ENCODE measurements at regions not wholly inside any gene's neighbourhood (a gene's known extent, or its start where the extent isn't known, plus 50 kb on each side); places are given as distances from the start of the nearest gene placed in this dataset.

DNA sequence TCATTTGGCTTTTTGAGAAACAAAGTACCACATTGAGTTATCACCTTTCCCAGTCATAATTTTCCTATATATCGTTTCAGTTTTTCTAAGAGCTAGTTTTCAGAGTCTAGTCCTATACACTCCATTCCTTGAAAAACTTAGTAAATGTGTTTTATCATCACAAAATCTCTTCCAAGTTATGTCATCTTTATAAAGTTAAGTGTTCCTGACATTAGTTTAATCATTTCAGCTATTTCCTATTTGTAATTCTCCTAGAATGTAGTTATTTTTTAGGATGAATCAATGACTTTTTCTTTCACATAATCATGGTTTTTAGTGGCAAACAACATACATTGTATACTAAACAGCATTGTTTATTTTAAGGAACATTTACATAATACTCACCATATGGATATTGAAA, 191.7 kb upstream of the BET1 start:
- Histone ChIP-seq H3K27me3 (no peaks in the 10 kb centered on the region), H3K36me3 (no peaks in the 10 kb centered on the region), H3K4me3 (no peak overlapping the region), H3K4me1 (no peaks in the 10 kb centered on the region), H3K27ac (no peak overlapping the region), H3K9me3 (no peaks in the 10 kb centered on the region)
- no peak for TF ChIP-seq POLR2A (IDR thresholded peaks at IDR 0.05)
- TF ChIP-seq EP300 (IDR thresholded peaks at IDR 0.05): no peak
- no peak for TF ChIP-seq POLR2AphosphoS5 (IDR thresholded peaks at IDR 0.05)
- TF ChIP-seq, protein P1, sequence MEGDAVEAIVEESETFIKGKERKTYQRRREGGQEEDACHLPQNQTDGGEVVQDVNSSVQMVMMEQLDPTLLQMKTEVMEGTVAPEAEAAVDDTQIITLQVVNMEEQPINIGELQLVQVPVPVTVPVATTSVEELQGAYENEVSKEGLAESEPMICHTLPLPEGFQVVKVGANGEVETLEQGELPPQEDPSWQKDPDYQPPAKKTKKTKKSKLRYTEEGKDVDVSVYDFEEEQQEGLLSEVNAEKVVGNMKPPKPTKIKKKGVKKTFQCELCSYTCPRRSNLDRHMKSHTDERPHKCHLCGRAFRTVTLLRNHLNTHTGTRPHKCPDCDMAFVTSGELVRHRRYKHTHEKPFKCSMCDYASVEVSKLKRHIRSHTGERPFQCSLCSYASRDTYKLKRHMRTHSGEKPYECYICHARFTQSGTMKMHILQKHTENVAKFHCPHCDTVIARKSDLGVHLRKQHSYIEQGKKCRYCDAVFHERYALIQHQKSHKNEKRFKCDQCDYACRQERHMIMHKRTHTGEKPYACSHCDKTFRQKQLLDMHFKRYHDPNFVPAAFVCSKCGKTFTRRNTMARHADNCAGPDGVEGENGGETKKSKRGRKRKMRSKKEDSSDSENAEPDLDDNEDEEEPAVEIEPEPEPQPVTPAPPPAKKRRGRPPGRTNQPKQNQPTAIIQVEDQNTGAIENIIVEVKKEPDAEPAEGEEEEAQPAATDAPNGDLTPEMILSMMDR (IDR thresholded peaks at IDR 0.05): no peak
- DNase-seq: no peak
- 77 to 89% (median 80%) methylated on average over 1 of the region's 1 CpG for WGBS, 5 donors
- intact Hi-C loops (cut with DNase I; ENCODE audit: low total_unique reads): no loop called here

- WGBS, 5 donors: 55 to 63% (median 58%) methylated on average over 2 of the region's 2 CpGs
- H3K4me1 ChIP-seq: no peaks in the 10 kb centered on the region
- no peak overlapping the region for H3K4me3 ChIP-seq
- TF ChIP-seq POLR2A (IDR thresholded peaks at IDR 0.05) (no peak), POLR2AphosphoS5 (IDR thresholded peaks at IDR 0.05) (no peak), EP300 (IDR thresholded peaks at IDR 0.05) (no peak)
- TF ChIP-seq, protein P1 (IDR thresholded peaks at IDR 0.05): no peak
- no peaks in the 10 kb centered on the region for H3K9me3 ChIP-seq
- no peaks in the 10 kb centered on the region for H3K27me3 ChIP-seq
- no peak for DNase-seq
- no peaks in the 10 kb centered on the region for H3K36me3 ChIP-seq
- no peak overlapping the region for H3K27ac ChIP-seq
- intact Hi-C loops (cut with DNase I; ENCODE audit: low total_unique reads): no loop called here
These were observed 189.2 kb upstream of the COL1A2 start for GRCh38 chr7:94205529-94205928.

DNA sequence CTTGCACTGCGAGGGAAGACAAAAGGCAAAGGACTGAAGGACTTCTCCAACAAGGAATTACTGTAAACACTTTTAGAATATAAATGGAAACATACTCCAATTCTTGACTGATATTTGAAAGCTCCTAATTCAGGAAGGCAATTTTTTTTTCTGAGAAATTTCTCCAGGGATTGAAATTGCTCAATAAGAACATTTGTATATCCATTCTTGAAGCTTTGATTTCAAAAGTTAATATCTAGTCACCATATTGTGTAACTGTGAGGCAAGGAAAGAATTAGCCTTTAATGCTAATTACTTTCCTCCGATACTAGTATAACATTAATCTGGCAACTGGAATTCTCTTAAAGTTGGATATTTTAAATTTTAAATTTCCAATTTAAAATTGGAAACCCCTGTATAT, 188.4 kb upstream of the COL1A2 start:
- Histone ChIP-seq H3K27me3 (no peaks in the 10 kb centered on the region), H3K9me3 (no peaks in the 10 kb centered on the region), H3K36me3 (no peaks in the 10 kb centered on the region), H3K4me3 (no peak overlapping the region), H3K27ac (no peak overlapping the region), H3K4me1 (no peaks in the 10 kb centered on the region)
- DNase-seq: no peak
- intact Hi-C loops (cut with DNase I; ENCODE audit: low total_unique reads): no loop called here
- 69 to 88% (median 85%) methylated on average over 2 of the region's 2 CpGs for WGBS, 5 donors
- TF ChIP-seq, protein P1 (IDR thresholded peaks at IDR 0.05): no peak
- TF ChIP-seq POLR2AphosphoS5 (IDR thresholded peaks at IDR 0.05): no peak
- TF ChIP-seq POLR2A (IDR thresholded peaks at IDR 0.05): no peak
- TF ChIP-seq EP300 (IDR thresholded peaks at IDR 0.05): no peak

DNA sequence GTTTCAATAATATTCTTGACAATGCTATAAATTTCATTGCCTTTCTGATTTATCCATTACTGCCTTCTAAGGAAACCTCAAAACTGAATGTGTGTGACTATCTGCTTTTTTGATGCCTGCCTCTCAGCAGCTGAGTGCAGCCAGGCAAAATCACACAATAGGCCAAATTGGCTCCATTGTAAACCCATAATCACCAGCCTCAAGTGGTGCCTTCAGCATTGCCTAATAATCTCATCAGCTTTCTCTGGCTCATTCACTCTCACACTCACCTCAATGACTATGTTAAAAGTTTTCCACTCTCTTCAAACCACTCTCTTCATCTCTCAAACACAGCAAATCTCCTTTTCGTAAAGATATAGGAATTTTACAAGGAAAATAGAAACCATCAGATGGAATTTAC, 182.5 kb upstream of the COL1A2 start:
- Histone ChIP-seq H3K36me3 (no peaks in the 10 kb centered on the region), H3K4me3 (no peak overlapping the region), H3K27ac (no peak overlapping the region), H3K9me3 (no peaks in the 10 kb centered on the region), H3K4me1 (no peaks in the 10 kb centered on the region), H3K27me3 (no peaks in the 10 kb centered on the region)
- TF ChIP-seq POLR2A (IDR thresholded peaks at IDR 0.05): no peak
- TF ChIP-seq EP300 (IDR thresholded peaks at IDR 0.05): no peak
- TF ChIP-seq POLR2AphosphoS5 (IDR thresholded peaks at IDR 0.05): no peak
- TF ChIP-seq, protein P1 (IDR thresholded peaks at IDR 0.05): no peak
- intact Hi-C loops (cut with DNase I; ENCODE audit: low total_unique reads): no loop called here
- DNase-seq: no peak
- 80 to 93% (median 89%) methylated on average over 1 of the region's 1 CpG for WGBS, 5 donors
